ENCODE measurements at regions not wholly inside any gene's neighbourhood (a gene's known extent, or its start where the extent isn't known, plus 50 kb on each side); places are given as distances from the start of the nearest gene placed in this dataset.
"Not testable (repeated sequence)": the region's sequence is repeated elsewhere in the genome, so short reads cannot be mapped to it uniquely, and the experiment has no call there.

DNA sequence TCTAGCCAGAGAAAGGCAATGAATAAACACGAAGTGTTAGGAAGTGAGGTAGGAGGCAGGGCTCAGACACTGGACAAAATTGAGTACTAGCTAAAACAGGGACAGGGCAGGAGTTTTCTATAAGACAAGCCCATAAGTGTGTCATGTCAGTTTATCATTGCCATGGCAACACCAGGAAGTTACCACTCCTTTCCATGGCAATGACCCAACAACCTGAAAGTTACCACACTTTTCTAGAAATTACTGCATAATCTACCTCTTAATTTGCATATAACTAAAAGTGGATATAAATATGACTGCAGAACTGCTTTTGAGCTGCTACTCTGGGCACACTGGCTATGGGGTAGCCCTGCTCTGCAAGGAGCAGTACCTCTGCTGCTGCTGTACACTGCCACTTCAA, 442.5 kb upstream of the COX7C start:
- TF ChIP-seq, protein P1, sequence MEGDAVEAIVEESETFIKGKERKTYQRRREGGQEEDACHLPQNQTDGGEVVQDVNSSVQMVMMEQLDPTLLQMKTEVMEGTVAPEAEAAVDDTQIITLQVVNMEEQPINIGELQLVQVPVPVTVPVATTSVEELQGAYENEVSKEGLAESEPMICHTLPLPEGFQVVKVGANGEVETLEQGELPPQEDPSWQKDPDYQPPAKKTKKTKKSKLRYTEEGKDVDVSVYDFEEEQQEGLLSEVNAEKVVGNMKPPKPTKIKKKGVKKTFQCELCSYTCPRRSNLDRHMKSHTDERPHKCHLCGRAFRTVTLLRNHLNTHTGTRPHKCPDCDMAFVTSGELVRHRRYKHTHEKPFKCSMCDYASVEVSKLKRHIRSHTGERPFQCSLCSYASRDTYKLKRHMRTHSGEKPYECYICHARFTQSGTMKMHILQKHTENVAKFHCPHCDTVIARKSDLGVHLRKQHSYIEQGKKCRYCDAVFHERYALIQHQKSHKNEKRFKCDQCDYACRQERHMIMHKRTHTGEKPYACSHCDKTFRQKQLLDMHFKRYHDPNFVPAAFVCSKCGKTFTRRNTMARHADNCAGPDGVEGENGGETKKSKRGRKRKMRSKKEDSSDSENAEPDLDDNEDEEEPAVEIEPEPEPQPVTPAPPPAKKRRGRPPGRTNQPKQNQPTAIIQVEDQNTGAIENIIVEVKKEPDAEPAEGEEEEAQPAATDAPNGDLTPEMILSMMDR (IDR thresholded peaks at IDR 0.05; ENCODE audit: insufficient read depth, low read length, severe bottlenecking): no peak
- no peaks in the 10 kb centered on the region for H3K27me3 ChIP-seq (ENCODE audit: control insufficient read depth, insufficient read depth, low read length)
- no peak overlapping the region for H3K4me3 ChIP-seq (ENCODE audit: low read depth, low read length)
- DNase-seq (ENCODE audit: low read depth) (peak; percentile 2), FAIRE-seq (no peak)
- H3K36me3 ChIP-seq (ENCODE audit: control insufficient read depth, insufficient read depth, low read length): no peaks in the 10 kb centered on the region

DNA sequence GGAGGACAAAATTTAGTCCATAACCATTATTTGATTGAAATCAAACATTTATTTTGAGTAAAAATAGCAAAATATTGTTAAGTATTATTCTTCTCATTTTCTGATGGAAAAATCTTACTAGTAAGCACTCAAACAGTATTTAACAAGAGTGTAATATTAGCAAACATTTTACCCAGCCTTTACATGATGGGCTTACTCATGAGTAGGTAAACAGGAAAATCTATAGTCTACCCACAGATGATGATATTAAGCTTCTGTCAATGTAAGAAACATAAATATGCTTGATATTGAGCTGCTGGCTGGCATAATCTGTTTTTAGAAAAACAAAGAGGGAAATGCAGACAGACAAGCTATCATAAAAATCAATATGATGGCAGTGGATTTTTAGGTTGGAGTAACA, 418.5 kb upstream of the COX7C start:
- DNase-seq (ENCODE audit: low read depth) (no peak), FAIRE-seq (no peak)
- Histone ChIP-seq H3K27me3 (ENCODE audit: control insufficient read depth, insufficient read depth, low read length) (no peaks in the 10 kb centered on the region), H3K4me3 (ENCODE audit: low read depth, low read length) (no peak overlapping the region), H3K36me3 (ENCODE audit: control insufficient read depth, insufficient read depth, low read length) (no peaks in the 10 kb centered on the region)
- TF ChIP-seq, protein P1 (IDR thresholded peaks at IDR 0.05; ENCODE audit: insufficient read depth, low read length, severe bottlenecking): no peak

DNA sequence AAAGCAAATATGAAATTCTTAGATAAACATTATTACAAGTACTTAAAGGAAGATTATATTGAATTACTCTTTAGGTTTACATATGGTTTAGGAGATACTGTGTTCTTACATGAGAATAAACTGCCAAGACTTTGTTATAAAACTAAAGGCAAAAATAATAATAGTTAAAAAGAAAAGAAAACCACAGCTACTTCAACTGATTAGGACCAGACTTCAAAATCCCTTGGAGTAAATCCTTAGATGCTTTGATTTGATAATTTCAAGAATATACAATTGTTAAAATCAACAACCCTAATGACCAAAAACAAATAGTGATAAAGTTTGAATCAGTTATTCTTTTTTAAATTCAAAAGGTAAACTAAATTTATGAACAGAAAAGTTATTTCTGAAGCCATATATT, 389.6 kb upstream of the COX7C start:
- Histone ChIP-seq H3K4me3 (ENCODE audit: low read depth, low read length) (no peak overlapping the region), H3K27me3 (ENCODE audit: control insufficient read depth, insufficient read depth, low read length) (no peaks in the 10 kb centered on the region), H3K36me3 (ENCODE audit: control insufficient read depth, insufficient read depth, low read length) (no peaks in the 10 kb centered on the region)
- DNase-seq (ENCODE audit: low read depth): no peak
- TF ChIP-seq, protein P1 (IDR thresholded peaks at IDR 0.05; ENCODE audit: insufficient read depth, low read length, severe bottlenecking): no peak
- FAIRE-seq: no peak

DNA sequence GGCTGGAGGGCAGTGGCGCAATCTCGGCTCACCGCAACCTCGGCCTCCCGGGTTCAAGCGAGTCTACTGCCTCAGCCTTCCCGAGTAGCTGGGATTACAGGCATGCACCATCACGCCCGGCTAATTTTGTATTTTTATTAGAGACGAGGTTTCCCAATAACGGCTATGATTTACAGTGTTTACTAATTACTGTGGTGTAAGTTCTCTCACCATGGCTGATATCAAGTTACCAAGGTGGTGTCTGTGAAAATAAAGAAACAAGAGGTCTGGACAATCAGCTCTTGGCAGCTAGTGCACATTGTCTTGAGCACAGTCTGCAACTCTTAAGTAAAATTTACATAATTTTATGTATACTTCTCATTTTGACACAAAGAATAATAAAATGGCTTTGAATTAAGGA, 385.5 kb upstream of the COX7C start:
- H3K27me3 ChIP-seq (ENCODE audit: control insufficient read depth, insufficient read depth, low read length): no peaks in the 10 kb centered on the region
- no peak overlapping the region for H3K4me3 ChIP-seq (ENCODE audit: low read depth, low read length)
- DNase-seq (ENCODE audit: low read depth) (no peak), FAIRE-seq (no peak)
- TF ChIP-seq, protein P1 (IDR thresholded peaks at IDR 0.05; ENCODE audit: insufficient read depth, low read length, severe bottlenecking): no peak
- H3K36me3 ChIP-seq (ENCODE audit: control insufficient read depth, insufficient read depth, low read length): no peaks in the 10 kb centered on the region

DNA sequence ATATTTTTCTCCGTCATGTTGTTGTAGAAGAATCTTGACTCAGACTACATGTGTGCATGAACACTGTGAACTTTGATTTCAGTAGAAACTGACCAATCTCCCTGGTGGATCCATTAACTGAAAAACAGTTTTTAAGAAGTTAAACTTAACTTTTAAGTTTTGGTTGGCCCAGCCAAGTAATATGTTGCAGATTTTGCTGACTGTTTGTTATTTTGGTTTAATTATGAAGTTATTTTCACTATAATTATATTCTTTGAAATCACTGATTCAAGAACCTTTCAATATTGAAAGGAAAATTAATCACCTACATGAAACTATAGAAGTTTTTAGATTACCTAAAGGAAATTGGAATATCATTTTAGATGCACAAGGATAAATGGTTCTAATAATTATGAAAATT, 373.6 kb upstream of the COX7C start:
- no peak for DNase-seq (ENCODE audit: low read depth)
- Histone ChIP-seq H3K36me3 (ENCODE audit: control insufficient read depth, insufficient read depth, low read length) (no peaks in the 10 kb centered on the region), H3K27me3 (ENCODE audit: control insufficient read depth, insufficient read depth, low read length) (no peaks in the 10 kb centered on the region), H3K4me3 (ENCODE audit: low read depth, low read length) (no peak overlapping the region)
- TF ChIP-seq, protein P1 (IDR thresholded peaks at IDR 0.05; ENCODE audit: insufficient read depth, low read length, severe bottlenecking): no peak
- no peak for FAIRE-seq

DNA sequence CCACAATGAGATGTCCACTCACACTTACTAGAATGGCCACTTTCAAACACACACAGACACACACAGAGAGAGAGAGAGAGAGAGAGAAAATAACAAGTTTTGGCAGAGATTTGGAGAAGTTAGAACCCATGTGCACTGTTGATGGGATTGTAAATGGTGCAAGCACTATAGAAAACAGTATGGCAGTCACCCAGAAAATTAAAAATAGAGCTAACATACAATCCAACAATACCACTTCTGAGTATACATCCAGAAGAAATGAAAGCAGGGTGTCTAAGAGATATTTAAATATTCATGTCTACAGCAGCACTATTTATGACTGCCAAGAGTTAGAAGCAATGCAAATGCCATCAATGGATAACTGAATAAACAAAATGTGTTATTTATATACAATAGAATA, 359.9 kb upstream of the COX7C start:
- no peaks in the 10 kb centered on the region for H3K36me3 ChIP-seq (ENCODE audit: control insufficient read depth, insufficient read depth, low read length)
- TF ChIP-seq, protein P1 (IDR thresholded peaks at IDR 0.05; ENCODE audit: insufficient read depth, low read length, severe bottlenecking): no peak
- no peaks in the 10 kb centered on the region for H3K27me3 ChIP-seq (ENCODE audit: control insufficient read depth, insufficient read depth, low read length)
- no peak for DNase-seq (ENCODE audit: low read depth)
- H3K4me3 ChIP-seq (ENCODE audit: low read depth, low read length): no peak overlapping the region
- no peak for FAIRE-seq

DNA sequence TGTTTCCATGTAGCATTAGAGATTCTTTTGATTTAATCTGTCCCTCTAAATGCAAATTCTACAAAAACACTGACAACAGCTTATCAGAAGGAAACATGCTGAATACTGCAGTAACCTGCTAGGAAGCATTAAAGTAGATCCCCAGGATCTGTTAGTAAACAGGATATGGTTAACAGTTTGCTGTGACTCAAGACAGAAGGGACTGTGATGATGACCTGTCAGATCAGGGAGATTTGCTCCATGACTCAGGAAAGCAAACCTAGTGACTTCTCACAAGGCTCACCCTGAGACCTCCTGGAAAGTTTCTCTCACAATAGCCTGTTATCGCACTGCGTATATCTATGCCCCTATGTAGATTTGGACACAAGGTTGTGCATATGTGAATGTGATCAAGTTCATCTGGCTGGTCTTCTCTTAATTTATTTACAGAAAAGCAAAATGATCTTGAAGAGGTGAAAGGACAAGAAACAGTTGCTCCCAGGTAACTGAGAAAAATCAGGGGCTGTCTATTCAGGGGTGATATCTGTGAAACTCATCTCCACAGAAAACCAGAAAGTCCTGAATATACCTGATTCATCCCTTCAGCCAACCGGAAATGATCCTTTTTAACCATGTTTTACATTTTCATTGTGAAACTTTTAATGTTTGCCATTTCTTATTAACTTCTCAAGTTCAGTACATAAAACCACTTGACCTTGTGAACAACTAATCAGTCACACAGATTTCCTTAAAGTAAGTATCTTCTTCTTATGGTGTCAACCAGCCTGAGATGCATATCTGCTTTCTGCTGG, 333.1 kb upstream of the COX7C start:
- not testable (repeated sequence) for H3K36me3 ChIP-seq (ENCODE audit: control insufficient read depth, insufficient read depth, low read length); H3K4me3 ChIP-seq (ENCODE audit: low read depth, low read length); FAIRE-seq; H3K27me3 ChIP-seq (ENCODE audit: control insufficient read depth, insufficient read depth, low read length); DNase-seq (ENCODE audit: low read depth)

DNA sequence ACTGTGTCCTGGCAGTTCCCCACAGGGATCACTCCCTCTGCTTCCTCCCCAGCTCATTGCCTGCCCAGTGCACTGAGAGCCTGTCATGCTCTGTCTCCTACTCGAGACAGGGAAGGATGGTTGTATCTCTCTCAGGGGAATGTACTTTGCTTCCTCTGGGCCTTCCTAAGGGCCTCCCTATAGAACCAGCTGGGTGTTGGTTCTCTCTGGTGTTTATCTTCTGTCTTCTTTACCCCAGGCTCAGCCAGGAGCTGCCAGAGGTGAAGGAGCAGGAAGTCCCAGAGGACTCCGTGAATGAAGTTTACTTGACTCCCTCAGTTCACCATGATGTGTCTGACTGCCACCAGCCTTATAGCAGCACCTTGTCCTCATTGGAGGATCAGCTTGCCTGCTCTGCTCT, 330.3 kb upstream of the COX7C start:
- not testable (repeated sequence) for H3K4me3 ChIP-seq (ENCODE audit: low read depth, low read length); H3K27me3 ChIP-seq (ENCODE audit: control insufficient read depth, insufficient read depth, low read length); H3K36me3 ChIP-seq (ENCODE audit: control insufficient read depth, insufficient read depth, low read length); FAIRE-seq; DNase-seq (ENCODE audit: low read depth)
